Glomerular visceral epithelial cell (primary cell): ENCODE measurements at regions not wholly inside any gene's neighbourhood (a gene's known extent, or its start where the extent isn't known, plus 50 kb on each side); places are given as distances from the start of the nearest gene placed in this dataset.

Source experiments
- DNase-seq: peaks from one replicate; pipeline ENCODE4 v3.0.0-alpha.2; 2016; ENCODE audit errors: extremely low spot score

DNA sequence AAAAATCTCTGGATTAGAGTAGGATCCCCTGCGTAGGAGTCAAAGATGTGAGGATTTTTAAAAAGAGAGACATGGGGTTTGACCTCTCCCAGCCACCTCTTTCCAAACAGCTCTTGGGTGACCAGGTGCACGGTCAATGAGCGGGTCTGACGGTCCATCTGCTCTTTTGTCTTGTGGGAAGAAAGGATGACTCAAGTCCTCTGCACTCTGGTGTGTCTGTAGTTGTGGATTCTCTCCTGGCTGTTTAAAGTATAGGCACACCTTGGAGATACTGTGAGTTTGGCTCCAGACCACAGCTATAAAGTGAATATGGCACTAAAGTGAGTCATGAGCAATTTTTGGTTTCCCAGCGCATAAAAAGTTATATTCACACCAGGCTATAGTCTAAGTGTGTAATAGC is 209.8 kb downstream of the BMP7 start:
- DNase-seq = no peak

DNA sequence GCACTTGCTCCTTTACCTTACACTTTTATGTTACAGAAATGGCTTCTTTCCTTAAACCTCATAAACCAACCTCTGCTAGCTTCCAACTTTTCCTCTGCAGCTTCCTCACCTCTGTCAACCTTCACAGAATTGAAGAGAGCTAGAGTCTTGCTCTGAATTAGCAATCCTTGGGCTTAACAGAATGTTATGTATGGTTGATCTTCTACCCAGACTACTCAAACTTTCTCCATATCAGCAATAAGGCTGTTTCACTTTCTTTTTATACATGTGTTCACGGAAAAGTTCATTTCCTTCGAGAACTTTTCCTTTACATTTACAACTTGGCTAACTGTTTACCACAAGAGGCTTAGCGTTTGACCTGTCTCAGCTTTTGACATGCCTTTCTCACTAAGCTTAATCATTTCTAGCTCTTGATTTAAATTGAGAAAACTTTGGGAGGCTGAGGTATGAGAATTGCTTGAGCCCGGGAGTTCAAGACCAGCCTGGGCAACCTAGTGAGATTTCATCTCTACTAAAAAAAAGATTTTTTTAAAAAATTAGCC is 207.3 kb downstream of the BMP7 start:
- DNase-seq = no peak

DNA sequence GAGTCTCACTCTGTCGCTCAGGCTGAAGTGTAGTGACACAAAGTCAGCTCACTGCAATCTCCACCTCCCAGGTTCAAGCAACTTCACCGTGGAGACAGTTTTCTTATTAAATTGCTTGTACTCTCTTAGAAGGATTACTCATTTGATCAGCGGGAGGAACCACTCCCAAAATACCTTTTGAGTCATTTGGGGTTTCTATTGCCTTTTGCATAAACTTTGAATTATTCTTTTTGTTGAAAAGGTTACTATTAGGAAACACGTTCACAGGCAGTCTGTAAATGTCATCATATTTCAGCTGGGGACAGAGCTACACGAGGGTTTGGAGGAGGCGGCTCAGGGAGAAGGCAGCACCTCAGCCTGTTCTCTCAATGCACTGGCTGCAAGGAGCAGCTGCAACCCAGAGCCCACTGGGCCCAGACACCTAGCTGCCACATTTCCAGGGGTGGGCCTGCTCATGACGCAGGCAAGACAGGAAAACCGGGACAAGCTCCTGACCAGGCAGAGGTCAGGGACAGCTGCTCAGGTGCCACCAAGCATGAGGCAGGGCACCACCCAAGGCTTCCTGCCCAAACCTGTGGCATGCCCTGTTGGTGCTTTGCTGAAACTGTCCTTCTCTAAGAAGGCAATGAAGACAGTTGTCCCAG is 205.9 kb downstream of the BMP7 start:
- no peak for DNase-seq

DNA sequence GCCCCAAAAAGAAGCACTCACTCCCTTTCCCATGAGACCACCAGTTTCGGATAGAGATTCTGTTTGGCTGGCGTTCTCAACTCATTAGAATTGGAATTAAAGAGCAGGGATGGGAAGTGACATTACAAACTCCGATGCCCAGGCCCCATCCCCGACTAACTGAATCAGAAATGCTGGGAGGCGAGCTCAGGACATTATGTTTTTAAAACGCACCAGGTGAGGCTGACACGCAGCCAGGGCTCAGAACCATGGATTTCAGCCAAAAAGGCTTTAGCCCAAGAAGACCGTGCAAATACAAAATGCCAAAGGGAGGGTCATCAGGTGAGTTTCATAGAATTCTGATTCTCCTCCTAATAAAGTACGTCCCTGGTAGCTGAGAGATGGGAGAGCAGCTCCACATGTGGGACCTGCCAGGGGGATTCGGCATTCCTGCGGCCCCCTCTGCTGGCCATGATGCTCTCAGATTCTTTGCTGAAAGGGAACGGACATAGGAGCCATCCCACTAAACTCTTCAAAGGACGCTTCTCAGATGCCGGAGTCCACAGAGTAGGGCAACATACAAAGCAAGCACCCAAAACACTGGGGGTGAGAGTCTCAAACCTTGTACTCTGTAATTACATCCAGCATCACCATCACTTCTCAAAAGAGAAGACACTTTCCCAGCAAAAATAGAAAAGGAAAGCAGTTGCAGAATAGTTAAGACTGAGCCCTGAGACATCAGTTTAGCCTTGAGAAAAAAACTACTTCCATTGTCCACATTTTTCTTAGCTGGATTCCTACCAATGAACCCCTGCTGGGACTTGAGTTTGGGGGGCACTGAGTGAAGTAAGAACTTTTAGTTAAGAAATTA is 205.2 kb downstream of the BMP7 start:
- DNase-seq = peak; percentile 9

DNA sequence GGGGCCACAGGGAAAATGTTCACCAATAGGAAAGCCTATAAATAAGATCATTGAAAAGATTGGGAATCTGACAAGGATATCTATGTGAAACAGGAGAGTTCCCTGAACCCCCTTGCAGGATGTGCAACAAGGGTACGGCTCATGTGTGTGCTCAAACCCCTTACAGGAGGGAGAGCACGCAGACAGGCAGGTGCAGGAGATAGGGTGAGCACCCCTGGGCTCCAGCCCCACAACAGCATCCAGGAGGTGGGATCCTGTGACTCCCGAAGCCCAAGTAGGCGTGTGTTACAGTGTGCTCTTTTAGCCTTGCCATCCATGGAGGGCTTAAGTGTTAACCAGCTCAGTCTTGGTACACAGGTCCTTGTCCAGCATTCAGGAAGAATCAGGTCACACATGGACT is 204.2 kb downstream of the BMP7 start:
- DNase-seq = no peak

DNA sequence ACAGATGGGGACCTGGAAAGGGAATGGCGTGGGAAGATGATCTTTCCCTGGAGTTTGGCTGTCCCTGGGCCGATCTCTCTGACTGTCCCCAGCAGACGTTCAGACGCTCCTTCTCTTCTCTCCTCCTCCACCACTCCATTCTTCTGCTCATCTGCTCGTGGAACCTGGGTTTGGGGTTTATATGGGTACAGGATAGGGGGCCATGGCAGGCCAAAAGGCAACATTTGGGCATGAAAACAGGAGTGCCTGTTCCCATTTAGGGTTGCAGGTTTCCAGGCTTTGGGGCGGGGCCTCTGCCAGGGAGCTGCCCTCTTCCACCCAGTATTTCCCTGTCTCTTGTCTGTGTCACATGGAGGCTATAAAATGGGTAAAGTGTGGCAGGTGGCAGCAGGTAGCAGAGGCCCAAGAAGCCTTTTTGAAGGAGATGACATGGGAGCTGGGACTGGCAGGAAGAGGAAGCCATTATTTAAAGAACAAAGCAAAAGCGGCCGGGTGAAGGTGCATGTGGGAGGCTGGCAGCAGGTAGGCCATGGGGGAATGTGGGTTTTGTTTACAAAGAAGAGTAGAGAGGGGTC is 203.7 kb downstream of the BMP7 start:
- no peak for DNase-seq

DNA sequence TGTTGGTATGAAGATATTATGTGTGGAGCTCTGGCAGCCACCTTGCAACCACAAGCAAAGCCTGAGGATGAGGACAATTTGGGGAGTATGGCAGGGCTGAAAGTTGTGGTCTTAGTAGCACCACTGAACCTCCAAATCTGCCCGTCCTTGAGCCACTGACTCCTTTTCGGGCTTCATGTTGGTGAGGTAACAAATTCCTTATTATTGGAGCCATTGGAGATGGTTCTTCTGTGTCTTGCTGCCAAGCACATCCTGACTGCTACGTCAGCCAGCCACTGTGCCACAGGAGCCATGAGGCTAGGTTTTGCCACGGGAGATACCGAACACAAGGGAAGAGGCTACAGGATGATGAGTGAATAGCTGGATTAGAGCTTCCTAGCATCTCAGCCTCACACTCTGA is 201.6 kb downstream of the BMP7 start:
- no peak for DNase-seq

DNA sequence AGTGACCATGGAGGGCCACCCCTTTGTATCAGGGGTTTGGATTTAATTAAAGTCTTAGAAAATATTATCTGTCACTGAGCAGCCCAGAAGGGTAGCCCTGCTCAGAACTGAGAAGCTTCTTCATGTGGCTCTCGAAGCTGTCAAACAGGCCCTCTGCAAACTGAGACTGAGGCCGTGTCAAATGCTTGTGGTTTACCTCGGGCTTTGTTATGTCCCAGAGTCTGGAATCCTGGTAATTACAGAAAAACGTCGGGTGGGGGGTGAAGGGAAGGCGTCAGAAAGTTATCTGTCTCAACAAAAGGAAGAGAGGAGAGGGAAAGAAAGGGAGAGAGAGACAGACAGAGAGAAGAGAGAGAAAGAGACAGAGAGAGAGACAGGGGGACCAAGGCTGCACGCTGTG is 200.8 kb downstream of the BMP7 start:
- DNase-seq = no peak

GRCh38 chr20:57066126-57066900 is 200.1 kb downstream of the BMP7 start:
- no peak for DNase-seq

DNA sequence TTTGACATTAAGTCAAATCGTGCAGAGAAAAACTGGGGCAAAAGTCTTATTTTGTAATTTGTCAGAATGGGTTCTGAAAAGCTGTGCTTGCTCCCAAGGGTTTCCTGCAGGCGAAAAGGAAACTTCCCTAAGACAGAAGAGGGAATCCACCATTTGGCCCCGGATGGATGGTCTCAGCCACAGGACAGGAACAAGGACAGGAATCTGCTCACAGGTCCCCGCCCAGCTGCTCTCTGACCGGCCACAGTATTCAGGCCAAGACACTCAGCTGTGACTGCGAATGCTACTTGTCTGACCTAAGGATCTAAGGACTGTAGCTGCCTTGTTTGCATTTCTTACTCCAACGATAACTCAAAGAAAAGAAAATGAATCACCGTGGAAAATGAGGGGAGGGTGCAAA is 197.0 kb downstream of the BMP7 start:
- no peak for DNase-seq

DNA sequence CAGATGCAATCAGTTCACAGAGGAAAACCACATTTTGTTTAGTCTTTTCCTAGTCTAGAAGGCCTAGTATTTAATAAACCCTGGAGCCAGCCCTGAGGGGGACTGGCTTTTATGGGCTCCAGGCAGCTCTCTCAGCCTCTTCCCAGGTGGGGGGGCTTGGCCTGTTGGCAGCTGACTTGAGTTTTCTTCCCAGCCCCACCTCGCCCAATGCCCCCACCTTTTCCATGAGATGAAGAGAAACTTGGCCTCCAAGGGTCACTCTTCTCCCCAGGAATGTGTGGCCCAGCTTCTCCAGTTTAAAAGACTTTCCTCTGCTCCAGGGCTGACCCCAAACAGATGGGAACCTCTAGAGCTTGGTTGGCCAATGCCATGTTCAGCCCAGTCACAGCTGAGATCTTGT is 196.1 kb downstream of the BMP7 start:
- no peak for DNase-seq

- no peak for DNase-seq
These were observed 195.1 kb downstream of the BMP7 start for GRCh38 chr20:57071283-57071731.

- no peak for DNase-seq
These were observed 194.4 kb downstream of the BMP7 start for GRCh38 chr20:57071954-57072583.

GRCh38 chr20:57073402-57073801 is 193.0 kb downstream of the BMP7 start:
- DNase-seq = no peak

GRCh38 chr20:57074386-57074785 is 192.1 kb downstream of the BMP7 start:
- no peak for DNase-seq

DNA sequence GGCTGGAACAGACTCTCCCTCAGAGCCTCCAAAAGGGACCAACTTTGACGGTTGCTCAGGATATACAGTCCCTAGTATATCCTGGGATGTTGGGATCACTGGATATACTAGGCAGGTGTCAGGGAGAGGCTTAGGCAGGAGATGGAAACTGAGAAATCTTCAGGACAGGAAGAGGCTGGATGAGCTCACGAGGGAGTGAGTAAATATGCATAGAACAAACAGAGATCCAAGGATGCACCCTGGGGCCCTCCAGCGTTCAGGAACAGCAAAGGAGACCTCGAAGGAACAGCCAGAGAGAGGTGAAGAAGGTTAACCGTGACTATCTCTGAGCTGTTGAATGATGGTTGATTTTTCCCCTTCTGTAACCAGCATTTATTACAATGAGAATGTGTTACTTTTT is 191.3 kb downstream of the BMP7 start:
- no peak for DNase-seq

DNA sequence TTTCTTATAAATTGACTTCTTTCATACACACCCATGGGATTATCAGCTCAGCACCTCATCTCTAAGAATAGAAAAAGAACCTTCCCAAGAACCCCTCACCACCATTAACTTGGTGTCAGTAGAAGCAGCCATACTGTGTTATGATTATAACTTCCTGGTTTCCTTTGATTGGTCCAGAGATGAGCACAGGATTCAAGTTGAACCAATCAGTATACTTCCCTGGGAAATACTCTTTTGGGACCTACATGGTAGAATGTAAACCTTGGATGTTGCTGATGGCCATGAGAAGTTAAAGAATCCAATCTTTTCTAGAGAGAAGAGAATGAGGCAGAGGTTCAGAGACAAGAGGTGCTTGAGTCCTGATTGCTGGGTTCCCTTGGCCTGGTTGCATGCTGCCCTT is 190.8 kb downstream of the BMP7 start:
- no peak for DNase-seq

DNA sequence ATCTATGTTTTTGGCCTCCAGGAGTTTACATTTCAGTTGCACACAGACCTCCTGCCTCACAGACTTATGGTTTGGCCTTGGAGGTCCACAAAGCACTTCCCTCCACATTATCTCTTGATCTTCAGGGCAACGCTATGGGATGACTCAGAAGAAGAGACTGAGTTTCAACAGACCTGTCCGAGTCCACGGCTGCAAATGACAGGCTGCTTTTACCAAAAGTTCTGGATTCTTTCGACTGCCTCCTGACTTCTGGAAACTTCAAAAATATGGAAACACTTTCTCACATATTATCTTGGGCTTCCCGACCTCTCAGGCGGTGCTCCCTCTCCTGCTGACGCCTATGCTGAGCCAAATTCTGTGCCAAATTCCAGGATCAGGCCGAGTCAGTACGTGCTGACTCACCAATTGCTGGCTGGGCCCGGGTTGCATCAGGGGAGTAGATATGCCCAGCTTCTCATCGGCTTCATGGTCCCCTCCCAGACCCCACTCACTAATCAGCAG is 190.2 kb downstream of the BMP7 start:
- no peak for DNase-seq

DNA sequence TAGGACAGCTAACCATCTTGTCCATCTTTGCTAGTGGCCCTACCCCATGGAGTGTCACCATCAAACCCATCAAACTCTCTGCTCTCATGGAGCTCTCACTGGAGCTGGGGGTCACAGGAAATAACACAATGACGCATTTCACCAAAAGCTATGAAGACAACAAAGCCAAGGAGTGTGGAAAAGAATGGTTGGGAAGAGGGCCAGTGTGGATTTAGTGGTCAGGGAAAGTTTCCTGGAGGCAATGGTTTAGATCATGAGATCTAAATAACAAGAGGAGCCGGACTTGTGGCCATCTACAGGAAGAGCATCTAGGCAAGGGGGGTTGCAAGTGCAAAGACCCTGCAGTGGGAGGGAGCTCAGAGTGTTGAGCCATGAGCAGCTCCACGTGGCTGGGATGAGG is 189.5 kb downstream of the BMP7 start:
- no peak for DNase-seq

GRCh38 chr20:57078116-57078515 is 188.3 kb downstream of the BMP7 start:
- no peak for DNase-seq
